Hepatocyte (in vitro differentiated cells): ENCODE measurements at regions not wholly inside any gene's neighbourhood (a gene's known extent, or its start where the extent isn't known, plus 50 kb on each side); places are given as distances from the start of the nearest gene placed in this dataset.
"Not testable (repeated sequence)": the region's sequence is repeated elsewhere in the genome, so short reads cannot be mapped to it uniquely, and the experiment has no call there.

Source experiments
- DNase-seq: peaks from one replicate; pipeline ENCODE4 v3.0.0-alpha.2; 2016; ENCODE audit warnings: low spot score
- H2AFZ ChIP-seq: fragments of 200-600 bp; sonication (generic); 2 replicates; pipeline ENCODE4 v1.6.0; 2016; ENCODE audit warnings: antibody characterized with exemption, mild to moderate bottlenecking
- H3K27ac ChIP-seq: fragments of 200-600 bp; sonication (generic); 2 replicates; pipeline ENCODE4 v1.5.1; 2016; ENCODE audit warnings: mild to moderate bottlenecking
- H3K27me3 ChIP-seq: fragments of 200-600 bp; sonication (generic); 2 replicates; pipeline ENCODE4 v1.6.1; 2016
- H3K36me3 ChIP-seq: fragments of 200-600 bp; sonication (generic); replicated peaks from 2 replicates; pipeline ENCODE4 v1.5.1; 2016; ENCODE audit warnings: low read depth; ENCODE audit not compliant: insufficient read depth
- H3K4me1 ChIP-seq: fragments of 200-600 bp; sonication (generic); 2 replicates; pipeline ENCODE4 v1.5.1; 2016; ENCODE audit warnings: mild to moderate bottlenecking, moderate library complexity; ENCODE audit not compliant: insufficient read depth
- H3K4me2 ChIP-seq: fragments of 200-600 bp; sonication (generic); 2 replicates; pipeline ENCODE4 v1.6.0; 2016
- H3K4me3 ChIP-seq: fragments of 200-600 bp; sonication (generic); 2 replicates; pipeline ENCODE4 v1.5.1; 2016; ENCODE audit warnings: mild to moderate bottlenecking
- H3K79me2 ChIP-seq: fragments of 200-600 bp; sonication (generic); 2 replicates; pipeline ENCODE4 v1.6.0; 2017; ENCODE audit warnings: mild to moderate bottlenecking
- H3K9me2 ChIP-seq: fragments of 200-600 bp; sonication (generic); replicated peaks from 2 replicates; pipeline ENCODE4 v1.6.0; 2017; ENCODE audit warnings: mild to moderate bottlenecking; ENCODE audit not compliant: insufficient read depth
- H3K9me3 ChIP-seq: fragments of 200-600 bp; sonication (generic); 2 replicates; pipeline ENCODE4 v1.5.1; 2016; ENCODE audit warnings: low read depth, mild to moderate bottlenecking
- H4K20me1 ChIP-seq: fragments of 200-600 bp; sonication (generic); 2 replicates; pipeline ENCODE4 v1.6.0; 2016; ENCODE audit warnings: mild to moderate bottlenecking; ENCODE audit not compliant: insufficient read depth, poor library complexity, severe bottlenecking
- EZH2 ChIP-seq: fragments of 200-600 bp; sonication (generic); IDR thresholded peaks from 2 replicates; pipeline ENCODE4 v1.6.1; 2016; ENCODE audit warnings: antibody characterized with exemption, mild to moderate bottlenecking, borderline replicate concordance
- EZH2phosphoT487 ChIP-seq: fragments of 200-600 bp; sonication (generic); IDR thresholded peaks from one replicate; pipeline ENCODE4 v1.6.1; 2018; ENCODE audit warnings: antibody characterized with exemption, mild to moderate bottlenecking, low read depth, moderate library complexity; ENCODE audit not compliant: unreplicated experiment, severe bottlenecking
- WGBS: methylation state at CpG from one replicate; pipeline ENCODE4 v1.1.6; 2016; ENCODE audit warnings: low lambda C conversion rate; ENCODE audit errors: missing lambda C conversion rate; 5-methylcytosine and 5-hydroxymethylcytosine counted together
- TF ChIP-seq, protein P1 (sequence below): fragments of 200-600 bp; sonication (generic); IDR thresholded peaks from 2 replicates; pipeline ENCODE4 v1.5.1; 2016; ENCODE audit warnings: antibody characterized with exemption, mild to moderate bottlenecking; ENCODE audit not compliant: poor library complexity

DNA sequence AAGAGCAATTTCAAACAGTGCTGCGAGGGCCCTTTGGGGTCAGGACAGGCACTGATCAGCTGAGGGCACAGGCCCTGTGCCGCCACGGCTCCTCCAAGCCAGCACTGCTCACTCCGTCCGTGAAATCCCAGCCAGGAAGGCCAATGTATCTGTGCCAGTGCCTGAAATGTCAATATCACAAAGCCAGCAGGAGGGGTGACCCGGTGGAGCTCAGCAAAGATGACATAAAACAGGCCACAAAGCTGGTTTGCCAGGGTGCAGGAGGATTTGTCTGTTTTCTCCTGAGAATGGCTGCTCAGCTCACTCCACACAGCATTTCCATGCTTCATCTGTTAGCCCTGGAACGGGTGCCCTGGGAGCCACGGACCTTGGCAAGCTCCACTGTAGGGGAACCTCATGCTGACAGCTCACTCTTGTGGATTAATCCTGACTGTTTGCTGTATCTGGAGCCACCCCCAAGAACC lies 192.5 kb upstream of the SULF2 start:
- not testable (repeated sequence) for H2AFZ ChIP-seq, H3K27ac ChIP-seq, H3K79me2 ChIP-seq, DNase-seq, H3K9me3 ChIP-seq, H3K4me2 ChIP-seq, H3K4me3 ChIP-seq, H3K36me3 ChIP-seq, H3K9me2 ChIP-seq, H3K4me1 ChIP-seq, H3K27me3 ChIP-seq, H4K20me1 ChIP-seq
- 62% methylated on average over 8 of the region's 8 CpGs for WGBS

GRCh38 chr20:47977017-47977788 lies 191.9 kb upstream of the SULF2 start:
- H3K27me3 ChIP-seq, DNase-seq, H4K20me1 ChIP-seq, H3K9me2 ChIP-seq, H3K9me3 ChIP-seq, H3K36me3 ChIP-seq, H3K4me3 ChIP-seq, H3K27ac ChIP-seq, H3K79me2 ChIP-seq, H2AFZ ChIP-seq, H3K4me2 ChIP-seq: not testable (repeated sequence)
- peaks cover 11% of the 10 kb centered on the region for H3K4me1 ChIP-seq
- 87% methylated on average over 20 of the region's 20 CpGs for WGBS

DNA sequence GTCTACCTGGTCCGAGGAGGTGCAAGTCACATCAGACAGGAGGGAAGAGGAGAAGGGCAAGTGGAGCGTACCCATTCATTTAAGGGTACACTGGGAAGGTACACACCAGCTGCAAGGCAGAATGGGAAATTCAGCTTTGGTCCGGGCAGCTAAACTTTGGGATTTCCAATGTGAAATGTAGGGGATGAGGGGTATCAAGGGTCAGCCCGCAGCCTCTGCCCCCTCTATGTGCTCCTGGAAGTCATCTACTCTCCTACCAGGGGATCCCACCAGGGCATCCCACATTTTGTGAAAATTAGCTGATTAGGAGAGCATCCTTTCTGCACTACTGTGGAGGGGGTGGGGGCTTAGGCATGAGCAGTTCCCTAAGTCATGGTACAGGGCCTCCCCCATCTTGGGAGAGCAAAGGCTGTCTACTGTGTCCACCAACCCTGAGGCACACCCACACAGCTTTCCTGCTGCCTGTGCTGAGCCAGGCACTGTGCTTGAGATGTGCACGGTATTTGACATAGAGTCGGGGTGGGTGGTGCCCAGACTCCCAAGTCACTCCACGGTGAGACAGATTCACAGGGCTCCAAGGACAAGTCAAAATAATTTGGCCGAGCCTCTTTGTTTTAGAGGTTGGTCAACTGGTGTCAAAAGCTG lies 189.1 kb upstream of the SULF2 start:
- H2AFZ ChIP-seq, result no peak overlapping the region
- no peaks in the 10 kb centered on the region for H3K9me3 ChIP-seq
- no peak for DNase-seq
- H3K4me3 ChIP-seq, result no peak overlapping the region
- TF ChIP-seq EZH2, result no peak
- H3K36me3 ChIP-seq, result no peaks in the 10 kb centered on the region
- H3K79me2 ChIP-seq, result no peaks in the 10 kb centered on the region
- H3K4me1 ChIP-seq, result peaks cover 13% of the 10 kb centered on the region
- WGBS, result 87% methylated on average over 8 of the region's 8 CpGs
- no peak overlapping the region for H3K27ac ChIP-seq
- no peaks in the 10 kb centered on the region for H3K9me2 ChIP-seq
- no peaks in the 10 kb centered on the region for H3K27me3 ChIP-seq
- no peaks in the 10 kb centered on the region for H4K20me1 ChIP-seq
- no peak overlapping the region for H3K4me2 ChIP-seq

DNA sequence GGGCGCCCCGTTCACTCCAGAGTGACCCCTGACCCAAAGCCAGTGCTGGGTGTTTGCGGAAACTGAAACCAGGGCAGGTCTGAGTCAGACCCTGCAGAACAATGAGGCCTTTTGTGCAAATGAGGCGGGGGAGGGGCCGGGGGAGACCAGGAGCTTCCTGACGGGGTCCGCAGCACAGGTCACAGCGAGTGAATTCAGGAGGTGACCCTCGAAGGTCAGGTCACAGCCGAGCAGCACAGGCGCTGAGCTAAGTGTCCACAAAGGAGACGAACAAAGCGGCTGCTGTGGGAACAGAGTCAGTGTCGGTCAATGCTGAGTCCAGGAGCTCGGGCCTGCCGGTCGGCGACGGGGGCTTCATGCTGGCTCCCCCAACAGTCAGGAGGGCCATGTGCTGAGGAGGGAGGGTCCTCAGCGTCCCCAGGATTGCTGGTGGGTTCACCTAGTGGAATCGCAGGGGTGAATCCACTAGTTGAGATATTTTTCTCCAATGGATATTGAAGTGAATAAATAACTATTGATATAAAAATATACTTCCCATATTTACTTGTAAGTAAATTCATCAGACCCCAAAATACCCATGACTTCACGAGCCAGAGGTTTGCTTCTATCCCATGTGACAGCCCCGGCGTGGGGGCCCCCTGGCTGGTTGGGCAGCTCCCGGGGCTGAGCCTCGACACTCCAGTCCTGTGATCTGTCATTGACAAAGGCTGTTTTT lies 188.4 kb upstream of the SULF2 start:
- no peak overlapping the region for H2AFZ ChIP-seq
- H3K4me2 ChIP-seq, result peak overlapping the region; percentile 16
- no peaks in the 10 kb centered on the region for H3K36me3 ChIP-seq
- no peaks in the 10 kb centered on the region for H4K20me1 ChIP-seq
- TF ChIP-seq EZH2 (no peak), EZH2phosphoT487 (no peak)
- TF ChIP-seq, protein P1, sequence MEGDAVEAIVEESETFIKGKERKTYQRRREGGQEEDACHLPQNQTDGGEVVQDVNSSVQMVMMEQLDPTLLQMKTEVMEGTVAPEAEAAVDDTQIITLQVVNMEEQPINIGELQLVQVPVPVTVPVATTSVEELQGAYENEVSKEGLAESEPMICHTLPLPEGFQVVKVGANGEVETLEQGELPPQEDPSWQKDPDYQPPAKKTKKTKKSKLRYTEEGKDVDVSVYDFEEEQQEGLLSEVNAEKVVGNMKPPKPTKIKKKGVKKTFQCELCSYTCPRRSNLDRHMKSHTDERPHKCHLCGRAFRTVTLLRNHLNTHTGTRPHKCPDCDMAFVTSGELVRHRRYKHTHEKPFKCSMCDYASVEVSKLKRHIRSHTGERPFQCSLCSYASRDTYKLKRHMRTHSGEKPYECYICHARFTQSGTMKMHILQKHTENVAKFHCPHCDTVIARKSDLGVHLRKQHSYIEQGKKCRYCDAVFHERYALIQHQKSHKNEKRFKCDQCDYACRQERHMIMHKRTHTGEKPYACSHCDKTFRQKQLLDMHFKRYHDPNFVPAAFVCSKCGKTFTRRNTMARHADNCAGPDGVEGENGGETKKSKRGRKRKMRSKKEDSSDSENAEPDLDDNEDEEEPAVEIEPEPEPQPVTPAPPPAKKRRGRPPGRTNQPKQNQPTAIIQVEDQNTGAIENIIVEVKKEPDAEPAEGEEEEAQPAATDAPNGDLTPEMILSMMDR, result no peak
- peaks cover 8% of the 10 kb centered on the region for H3K4me1 ChIP-seq
- H3K27me3 ChIP-seq, result no peaks in the 10 kb centered on the region
- 73% methylated on average over 17 of the region's 26 CpGs for WGBS
- H3K9me3 ChIP-seq, result no peaks in the 10 kb centered on the region
- no peak overlapping the region for H3K27ac ChIP-seq
- no peaks in the 10 kb centered on the region for H3K9me2 ChIP-seq
- no peaks in the 10 kb centered on the region for H3K79me2 ChIP-seq
- no peak overlapping the region for H3K4me3 ChIP-seq
- DNase-seq, result no peak

DNA sequence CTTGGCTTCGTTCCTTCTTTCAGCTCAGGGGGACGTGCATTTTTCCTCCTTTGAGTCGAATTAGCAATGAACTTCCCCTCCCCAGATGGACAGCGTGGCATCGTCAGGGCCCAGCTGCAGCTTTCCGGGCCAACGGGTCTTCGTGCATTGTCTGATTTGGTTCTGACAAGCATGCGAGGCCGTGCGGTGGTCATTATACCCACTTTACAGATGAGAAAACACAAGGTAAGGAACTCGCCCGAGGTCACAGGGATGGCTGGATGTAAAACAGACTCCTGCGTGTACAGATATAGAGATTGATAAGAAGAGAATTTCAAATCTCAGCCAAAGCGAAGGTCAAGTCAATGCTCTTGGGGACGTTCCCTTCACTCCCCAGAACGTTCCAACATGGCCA lies 187.6 kb upstream of the SULF2 start:
- Histone ChIP-seq H3K27me3 (no peaks in the 10 kb centered on the region), H3K4me2 (no peak overlapping the region), H3K36me3 (no peaks in the 10 kb centered on the region), H3K27ac (no peak overlapping the region), H3K9me3 (no peaks in the 10 kb centered on the region), H3K4me3 (no peak overlapping the region), H4K20me1 (no peaks in the 10 kb centered on the region), H3K4me1 (peaks cover 7% of the 10 kb centered on the region), H2AFZ (no peak overlapping the region), H3K9me2 (no peaks in the 10 kb centered on the region), H3K79me2 (no peaks in the 10 kb centered on the region)
- 86% methylated on average over 17 of the region's 17 CpGs for WGBS
- DNase-seq, result no peak
- no peak for TF ChIP-seq EZH2
- TF ChIP-seq EZH2phosphoT487, result no peak
- TF ChIP-seq, protein P1, result no peak
